H1 (cell line): ENCODE measurements at regions not wholly inside any gene's neighbourhood (a gene's known extent, or its start where the extent isn't known, plus 50 kb on each side); places are given as distances from the start of the nearest gene placed in this dataset.

Experiments used
- CTCF ChIP-seq, 3 experiments: IDR thresholded peaks; 1 replicate in 2 of 3; 2 replicates in 1 of 3; pipeline versions ENCODE4 v1.5.1 to v1.6.1; 2011; ENCODE audit warnings: low read length in 3 of 3, mild to moderate bottlenecking in 3 of 3, inconsistent platforms in 2 of 3, low read depth in 1 of 3, moderate library complexity in 1 of 3; ENCODE audit not compliant: insufficient read depth in 1 of 3; ENCODE audit errors: control extremely low read depth in 1 of 3
- EZH2 ChIP-seq: fragments of 200-600 bp; sonication (generic); IDR thresholded peaks from 2 replicates; pipeline ENCODE4 v1.7.1; 2012; ENCODE audit warnings: low read depth, mild to moderate bottlenecking, moderate library complexity, low read length, inconsistent platforms; ENCODE audit not compliant: severe bottlenecking
- POLR2A ChIP-seq, 2 experiments: IDR thresholded peaks; 1 replicate in 1 of 2; 2 replicates in 1 of 2; pipeline ENCODE4 v1.6.1; 2011; ENCODE audit warnings: low read depth in 2 of 2, low read length in 2 of 2, mild to moderate bottlenecking in 2 of 2; ENCODE audit errors: control extremely low read depth in 1 of 2
- POLR2AphosphoS5 ChIP-seq: IDR thresholded peaks from 2 replicates; pipeline ENCODE4 v1.6.1; 2011; ENCODE audit warnings: low read depth, low read length
- SAP30 ChIP-seq: fragments of 300-600 bp; sonication (generic); IDR thresholded peaks from 2 replicates; pipeline ENCODE4 v1.7.1; 2012; ENCODE audit warnings: low read length, moderate library complexity, mild to moderate bottlenecking, inconsistent platforms; ENCODE audit not compliant: insufficient read depth, insufficient replicate concordance
- SP2 ChIP-seq: IDR thresholded peaks from 2 replicates; pipeline ENCODE4 v1.6.1; 2012; ENCODE audit warnings: mild to moderate bottlenecking, low read length, inconsistent platforms

DNA sequence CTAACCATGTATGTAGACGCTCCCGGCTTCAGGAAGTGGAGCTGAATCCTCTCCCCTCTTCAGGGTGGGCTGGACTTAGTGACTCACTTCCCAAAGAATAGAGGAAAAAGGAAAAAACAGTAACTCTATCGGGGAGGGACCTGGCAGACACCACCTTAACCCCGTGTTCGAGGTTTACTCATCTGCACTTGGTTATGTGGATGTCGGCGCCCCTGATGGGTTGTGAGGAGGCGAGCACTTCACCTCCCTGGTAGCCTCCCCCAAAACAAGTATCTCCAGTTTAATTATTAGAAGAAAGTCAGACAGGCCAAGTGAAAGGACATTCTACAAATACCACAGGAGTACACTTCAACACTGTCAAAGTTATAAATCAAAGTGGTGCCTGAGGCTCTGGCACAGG, 559.7 kb downstream of the TCERG1L start:
- no peak for TF ChIP-seq POLR2A (IDR thresholded peaks at IDR 0.05; ENCODE audit: control extremely low read depth in 1 of 2, low read depth in 2 of 2, low read length in 2 of 2)
- TF ChIP-seq SP2, result no peak
- TF ChIP-seq SAP30, result no peak
- TF ChIP-seq CTCF (IDR thresholded peaks at IDR 0.05; ENCODE audit: control extremely low read depth in 1 of 3, insufficient read depth in 1 of 3, low read depth in 1 of 3, low read length in 3 of 3), result no peak
- no peak for TF ChIP-seq EZH2
- no peak for TF ChIP-seq POLR2AphosphoS5
